Psoas muscle (tissue), 7 donors: ENCODE measurements at regions not wholly inside any gene's neighbourhood (a gene's known extent, or its start where the extent isn't known, plus 50 kb on each side); places are given as distances from the start of the nearest gene placed in this dataset.

ENCODE experiments used
- ATAC-seq, 4 donors: fragments of 200-7000 bp; cut with Tn5 transposase; one replicate each; pipeline ENCODE4 v1.9.1; 2020; ENCODE audit warnings: moderate library complexity in 3 of 4, mild to moderate bottlenecking in 2 of 4
- DNase-seq, 2 donors: peaks; one replicate each; pipeline ENCODE4 v3.0.0-alpha.2; 2020
- H3K27ac ChIP-seq: fragments of 200-600 bp; one replicate; pipeline ENCODE4 v1.8.0; 2022
- H3K27me3 ChIP-seq, 3 donors: fragments of 200-600 bp in 1 of 3; one replicate each; pipeline versions ENCODE4 v1.6.1 to v1.8.0; 2013 to 2022; ENCODE audit warnings: low read length in 2 of 3, mild to moderate bottlenecking in 2 of 3, moderate library complexity in 1 of 3; ENCODE audit not compliant: insufficient read depth in 3 of 3
- H3K36me3 ChIP-seq, 2 donors: fragments of 200-600 bp in 1 of 2; one replicate each; pipeline versions ENCODE4 v1.6.1 to v1.8.0; 2013 to 2022; ENCODE audit warnings: low read depth in 1 of 2, mild to moderate bottlenecking in 1 of 2, moderate library complexity in 1 of 2; ENCODE audit not compliant: insufficient read depth in 1 of 2
- H3K4me1 ChIP-seq: fragments of 200-600 bp; one replicate; pipeline ENCODE4 v1.8.0; 2022
- H3K4me3 ChIP-seq: fragments of 200-600 bp; one replicate; pipeline ENCODE4 v1.8.0; 2022; ENCODE audit warnings: mild to moderate bottlenecking
- H3K9me3 ChIP-seq: fragments of 200-600 bp; one replicate; pipeline ENCODE4 v1.8.0; 2022
- WGBS, 3 donors: extraction: QIAGEN DNeasy Blood & Tissue Kit; methylation state at CpG; one replicate each; pipeline versions ENCODE4 v1.1.6 to v1.1.7; 2013; 5-methylcytosine and 5-hydroxymethylcytosine counted together
- intact Hi-C, 2 donors: fragments of 100-400 bp; cut with DNase I; formaldehyde crosslinking; loops; one replicate each; pipeline versions ENCODE4 v1.11.0 to v1.14.2; 2022
- TF ChIP-seq, protein P1 (sequence below): fragments of 200-600 bp; IDR thresholded peaks from one replicate; pipeline ENCODE4 v1.8.0; 2022; ENCODE audit warnings: antibody characterized with exemption
- donor health status: healthy with polysubstance abuse.
- donor health status: DM: no; HTN: no; CAD: no; lungs with moderate emphysema.
- donor health status: Bipolar disorder and iron deficiency.
- donor health status: healthy.
- donor health status: DM: yes; HTN: yes; CAD: no.
- donor health status: DM: no; HTN: no; CAD: no.
- donor health status: DM: yes; HTN: yes; CAD: no.

DNA sequence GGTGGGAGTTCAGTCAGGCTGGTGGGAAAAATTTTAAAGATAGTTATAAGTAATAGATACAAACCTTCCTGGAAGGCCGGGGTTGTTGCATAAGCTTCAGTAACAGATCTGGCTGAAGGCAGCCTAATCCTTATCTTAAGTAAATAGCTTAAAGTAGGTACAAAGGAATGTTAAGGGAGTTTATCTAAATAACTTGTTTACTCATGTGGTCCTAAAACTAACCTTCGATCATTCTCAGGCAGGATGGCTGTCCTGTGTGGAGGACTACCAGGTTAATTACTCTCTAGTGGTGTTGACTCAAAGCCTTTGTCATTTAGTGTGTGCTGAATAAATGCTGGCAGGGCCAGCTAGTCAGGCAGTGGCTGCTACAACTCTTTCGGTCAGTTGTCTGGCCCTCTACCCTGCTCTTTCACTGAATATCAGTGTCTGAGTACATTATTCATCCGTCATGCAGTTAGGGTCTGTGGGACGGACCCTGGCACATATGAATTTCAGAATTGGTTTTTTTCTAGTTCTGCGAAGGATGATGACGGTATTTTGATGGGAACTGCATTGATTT, 131.6 kb upstream of the TAB2 start:
- no peaks in the 10 kb centered on the region for H3K36me3 ChIP-seq
- peaks cover 6% of the 10 kb centered on the region for H3K9me3 ChIP-seq
- no peak overlapping the region for H3K27ac ChIP-seq
- H3K4me3 ChIP-seq: no peak overlapping the region
- 91 to 97% (median 92%) methylated on average over 7 of the region's 7 CpGs for WGBS, 3 donors
- intact Hi-C loops: no loop called here
- ATAC-seq (no peak), DNase-seq (no peak)
- H3K4me1 ChIP-seq: no peaks in the 10 kb centered on the region
- TF ChIP-seq, protein P1, sequence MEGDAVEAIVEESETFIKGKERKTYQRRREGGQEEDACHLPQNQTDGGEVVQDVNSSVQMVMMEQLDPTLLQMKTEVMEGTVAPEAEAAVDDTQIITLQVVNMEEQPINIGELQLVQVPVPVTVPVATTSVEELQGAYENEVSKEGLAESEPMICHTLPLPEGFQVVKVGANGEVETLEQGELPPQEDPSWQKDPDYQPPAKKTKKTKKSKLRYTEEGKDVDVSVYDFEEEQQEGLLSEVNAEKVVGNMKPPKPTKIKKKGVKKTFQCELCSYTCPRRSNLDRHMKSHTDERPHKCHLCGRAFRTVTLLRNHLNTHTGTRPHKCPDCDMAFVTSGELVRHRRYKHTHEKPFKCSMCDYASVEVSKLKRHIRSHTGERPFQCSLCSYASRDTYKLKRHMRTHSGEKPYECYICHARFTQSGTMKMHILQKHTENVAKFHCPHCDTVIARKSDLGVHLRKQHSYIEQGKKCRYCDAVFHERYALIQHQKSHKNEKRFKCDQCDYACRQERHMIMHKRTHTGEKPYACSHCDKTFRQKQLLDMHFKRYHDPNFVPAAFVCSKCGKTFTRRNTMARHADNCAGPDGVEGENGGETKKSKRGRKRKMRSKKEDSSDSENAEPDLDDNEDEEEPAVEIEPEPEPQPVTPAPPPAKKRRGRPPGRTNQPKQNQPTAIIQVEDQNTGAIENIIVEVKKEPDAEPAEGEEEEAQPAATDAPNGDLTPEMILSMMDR: no peak
- no peaks in the 10 kb centered on the region for H3K27me3 ChIP-seq

DNA sequence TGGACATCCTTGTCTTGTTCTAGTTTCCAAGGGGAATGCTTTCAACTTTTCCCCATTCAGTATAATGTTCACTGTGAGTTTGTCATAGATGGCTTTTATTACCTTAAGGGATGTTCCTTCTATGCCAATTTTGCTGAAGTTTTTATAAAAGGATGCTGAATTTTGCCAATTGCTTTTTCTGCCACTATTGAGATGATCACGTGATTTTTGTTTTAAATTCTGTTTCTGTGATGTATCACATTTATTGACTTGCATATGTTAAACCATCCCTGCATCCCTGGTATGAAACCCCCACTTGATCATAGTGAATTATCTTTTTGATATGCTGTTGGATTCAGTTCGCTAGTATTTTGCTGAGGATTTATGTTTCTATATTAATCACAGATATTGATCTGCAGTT, 130.6 kb upstream of the TAB2 start:
- ATAC-seq (no peak), DNase-seq (no peak)
- H3K27ac ChIP-seq: no peak overlapping the region
- H3K27me3 ChIP-seq: no peaks in the 10 kb centered on the region
- intact Hi-C loops: no loop called here
- TF ChIP-seq, protein P1: no peak
- WGBS, 3 donors: 88 to 94% (median 90%) methylated on average over 2 of the region's 2 CpGs
- peaks cover 6% of the 10 kb centered on the region for H3K9me3 ChIP-seq
- no peaks in the 10 kb centered on the region for H3K4me1 ChIP-seq
- H3K36me3 ChIP-seq: no peaks in the 10 kb centered on the region
- no peak overlapping the region for H3K4me3 ChIP-seq

DNA sequence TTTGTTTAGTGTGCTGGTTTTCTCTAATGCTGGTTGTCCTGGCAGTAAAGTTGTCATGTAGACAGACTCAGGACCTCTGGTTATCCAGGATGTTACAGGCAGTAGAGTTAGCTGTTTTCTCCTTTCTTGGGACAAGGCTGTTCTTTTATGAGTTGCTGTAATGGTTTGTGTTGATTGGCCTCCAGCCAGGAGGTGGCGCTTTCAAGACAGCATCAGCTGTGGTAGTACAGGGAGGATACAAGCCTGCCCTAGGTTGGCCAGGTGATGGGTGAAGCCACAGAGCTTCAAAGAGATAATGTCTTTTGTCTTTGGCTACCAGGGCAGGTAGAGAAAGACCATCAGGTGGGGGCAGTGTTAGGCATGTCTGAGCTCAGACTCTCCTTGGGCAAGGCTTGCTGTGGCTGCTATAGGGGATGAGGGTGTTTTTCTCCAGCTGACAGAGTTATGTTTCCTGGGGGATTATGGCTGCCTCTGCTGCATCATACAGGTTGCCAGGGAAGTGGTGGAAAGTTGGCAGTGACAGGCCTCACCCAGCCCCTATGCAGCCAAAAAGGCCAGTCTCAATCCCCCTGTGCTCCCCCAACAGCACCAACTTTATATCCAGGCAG, 127.2 kb upstream of the TAB2 start:
- ATAC-seq (no peak), DNase-seq (peak in 1 of 2 donors; percentile 16)
- Histone ChIP-seq H3K9me3 (peaks cover 6% of the 10 kb centered on the region), H3K4me1 (no peaks in the 10 kb centered on the region), H3K36me3 (no peaks in the 10 kb centered on the region), H3K27ac (no peak overlapping the region), H3K4me3 (no peak overlapping the region), H3K27me3 (no peaks in the 10 kb centered on the region)
- WGBS, 3 donors: 81 to 93% (median 89%) methylated on average over 1 of the region's 1 CpG
- TF ChIP-seq, protein P1: no peak
- intact Hi-C loops: no loop called here

DNA sequence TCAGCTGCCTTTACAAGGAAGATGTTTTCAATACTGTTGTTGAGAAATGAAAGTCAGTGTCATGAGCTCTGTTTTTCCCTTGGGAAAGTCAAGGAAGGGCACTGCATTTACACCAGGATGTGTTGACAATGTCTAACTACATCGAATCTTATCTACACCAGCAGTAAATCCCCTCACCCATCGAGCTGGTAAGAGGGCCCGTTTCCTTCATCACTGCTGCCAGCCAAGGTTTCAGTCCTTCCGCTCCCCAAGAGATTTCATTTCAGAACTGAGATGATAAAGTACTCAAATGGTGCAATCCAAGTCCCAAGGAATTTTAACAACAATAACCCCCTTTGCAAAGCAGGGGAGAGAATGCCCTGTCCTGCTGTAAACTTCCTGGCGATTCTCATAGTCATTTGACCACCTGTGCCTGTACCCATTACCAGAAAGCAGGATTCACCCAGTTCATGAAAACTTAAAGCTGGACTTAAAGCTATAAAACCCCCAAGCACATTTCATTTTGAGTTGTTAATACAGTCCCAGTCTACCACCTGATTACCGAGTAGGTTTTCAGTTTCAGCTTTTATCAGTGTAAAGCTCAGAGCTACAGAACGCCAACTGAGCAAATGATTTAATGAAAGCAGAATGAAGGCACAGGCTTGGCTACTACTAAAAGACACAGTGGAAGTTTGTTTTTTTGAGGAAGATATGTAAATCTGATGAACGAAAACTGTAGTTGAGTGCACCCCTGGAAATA, 122.5 kb upstream of the TAB2 start:
- peaks cover 8% of the 10 kb centered on the region for H3K9me3 ChIP-seq
- no peaks in the 10 kb centered on the region for H3K4me1 ChIP-seq
- no peaks in the 10 kb centered on the region for H3K27me3 ChIP-seq
- H3K36me3 ChIP-seq: no peaks in the 10 kb centered on the region
- no peak overlapping the region for H3K4me3 ChIP-seq
- DNase-seq (no peak), ATAC-seq (no peak)
- no peak overlapping the region for H3K27ac ChIP-seq
- intact Hi-C loops: no loop called here
- WGBS, 3 donors: 74 to 78% (median 78%) methylated on average over 8 of the region's 8 CpGs
- TF ChIP-seq, protein P1: no peak
